ENCODE measurements at regions not wholly inside any gene's neighbourhood (a gene's known extent, or its start where the extent isn't known, plus 50 kb on each side); places are given as distances from the start of the nearest gene placed in this dataset.

- Histone ChIP-seq H3K27ac (no peak overlapping the region), H3K9me2 (ENCODE audit: insufficient read depth) (no peaks in the 10 kb centered on the region), H4K20me1 (ENCODE audit: insufficient read depth) (no peaks in the 10 kb centered on the region), H3K27me3 (replicated peaks; ENCODE audit: insufficient read depth) (no peaks in the 10 kb centered on the region), H3F3A (ENCODE audit: insufficient read depth) (no peaks in the 10 kb centered on the region), H3K4me1 (ENCODE audit: insufficient read depth) (peaks cover 6% of the 10 kb centered on the region; the same call in 1 of the 2 replicates), H3K4me2 (ENCODE audit: unreplicated experiment) (peak overlapping the region; percentile 54), H2AFZ (no peak overlapping the region), H3K79me2 (ENCODE audit: insufficient read depth) (no peaks in the 10 kb centered on the region), H3K36me3 (ENCODE audit: low read depth) (no peaks in the 10 kb centered on the region), H3K9me3 (ENCODE audit: low read depth) (no peaks in the 10 kb centered on the region), H3K4me3 (no peak overlapping the region), H3K9ac (no peak overlapping the region)
- DNase-seq: peak; percentile 84
- TF ChIP-seq EZH2phosphoT487 (IDR thresholded peaks at IDR 0.05; ENCODE audit: insufficient read depth, low read depth): no peak
- TF ChIP-seq EZH2 (IDR thresholded peaks at IDR 0.05; ENCODE audit: insufficient read depth, poor library complexity, severe bottlenecking): no peak
- WGBS, 2 experiments (ENCODE audit: low coverage in 1 of 2, low lambda C conversion rate in 2 of 2, missing lambda C conversion rate in 2 of 2): 9 to 11% methylated on average over 19 of the region's 19 CpGs
- in situ Hi-C loops (cut with MboI): no loop called here
Observed at GRCh38 chr5:3320317-3320875, 275.2 kb upstream of the IRX1 start.

DNA sequence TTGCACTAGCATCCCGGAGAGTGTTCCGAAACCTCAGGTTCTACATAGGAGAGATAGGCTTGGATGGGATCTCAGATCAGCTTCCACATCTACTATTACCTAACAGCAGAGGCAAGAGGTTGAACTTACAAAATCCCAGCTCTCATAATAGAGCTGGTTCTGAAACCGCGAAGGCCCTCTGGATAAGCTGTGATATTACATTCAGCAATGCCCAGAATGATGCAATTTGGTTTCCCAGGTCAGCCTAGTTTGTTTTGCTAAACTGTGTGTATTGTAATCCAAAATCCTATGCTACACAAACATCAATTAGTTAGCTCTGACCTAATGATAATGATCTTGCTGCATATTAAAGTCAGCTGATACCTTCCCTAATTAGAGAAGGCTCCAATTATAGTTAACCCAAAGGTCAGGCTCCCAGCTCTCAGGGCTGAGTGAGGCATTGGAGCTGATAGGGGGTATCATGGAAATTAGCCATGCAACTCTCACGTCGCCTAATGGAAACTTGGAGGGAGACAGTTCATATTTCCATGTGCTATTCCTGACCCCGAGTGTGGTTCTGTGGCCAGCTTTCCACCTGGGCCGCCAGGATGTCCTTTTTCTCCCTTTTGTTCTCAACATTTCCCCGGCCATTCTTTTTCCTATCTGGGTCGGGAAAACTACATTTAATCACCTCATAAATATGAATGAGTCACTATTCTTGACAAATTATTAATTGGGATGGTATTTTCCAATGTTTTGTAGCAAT is 278.4 kb upstream of the IRX1 start:
- 53 to 61% methylated on average over 10 of the region's 10 CpGs for WGBS, 2 experiments (ENCODE audit: low coverage in 1 of 2, low lambda C conversion rate in 2 of 2, missing lambda C conversion rate in 2 of 2)
- Histone ChIP-seq H3K9me3 (ENCODE audit: low read depth) (no peaks in the 10 kb centered on the region), H4K20me1 (ENCODE audit: insufficient read depth) (no peaks in the 10 kb centered on the region), H3K4me2 (ENCODE audit: unreplicated experiment) (no peak overlapping the region), H2AFZ (no peak overlapping the region), H3F3A (ENCODE audit: insufficient read depth) (no peaks in the 10 kb centered on the region), H3K27me3 (replicated peaks; ENCODE audit: insufficient read depth) (no peaks in the 10 kb centered on the region), H3K27ac (no peak overlapping the region), H3K79me2 (ENCODE audit: insufficient read depth) (no peaks in the 10 kb centered on the region), H3K36me3 (ENCODE audit: low read depth) (no peaks in the 10 kb centered on the region), H3K4me1 (ENCODE audit: insufficient read depth) (0 out of 2 replicates have a peak, but pooled peaks cover 4% of the 10 kb centered on the region), H3K9me2 (ENCODE audit: insufficient read depth) (no peaks in the 10 kb centered on the region), H3K4me3 (no peak overlapping the region), H3K9ac (no peak overlapping the region)
- TF ChIP-seq EZH2 (IDR thresholded peaks at IDR 0.05; ENCODE audit: insufficient read depth, poor library complexity, severe bottlenecking) (no peak), EZH2phosphoT487 (IDR thresholded peaks at IDR 0.05; ENCODE audit: insufficient read depth, low read depth) (no peak)
- DNase-seq: peak; percentile 40
- in situ Hi-C loops (cut with MboI): no loop called here

DNA sequence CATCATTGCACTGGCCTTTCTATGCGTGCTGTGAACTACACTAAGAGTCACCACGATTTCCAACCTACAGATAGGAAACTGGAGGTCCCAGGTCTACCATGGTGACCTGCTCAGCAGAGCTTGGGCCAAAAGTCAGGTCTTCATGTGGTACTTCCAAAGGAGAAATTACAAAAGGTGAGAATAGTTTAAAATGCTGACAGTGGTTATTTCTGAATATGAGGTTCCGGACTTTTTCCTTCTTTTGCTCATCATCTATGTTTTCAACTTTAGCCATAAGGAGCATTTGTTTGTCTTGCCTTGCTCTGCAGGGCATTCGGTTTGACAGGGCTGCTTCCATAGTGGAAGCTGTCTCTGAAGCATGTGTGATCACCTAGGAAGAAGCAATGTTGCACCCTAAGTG is 282.1 kb upstream of the IRX1 start:
- H3K36me3 ChIP-seq (ENCODE audit: low read depth): no peaks in the 10 kb centered on the region
- peaks cover 12% of the 10 kb centered on the region for H3K4me1 ChIP-seq (ENCODE audit: insufficient read depth)
- H3K27me3 ChIP-seq (replicated peaks; ENCODE audit: insufficient read depth): no peaks in the 10 kb centered on the region
- H3K79me2 ChIP-seq (ENCODE audit: insufficient read depth): no peaks in the 10 kb centered on the region
- no peak overlapping the region for H3K4me3 ChIP-seq
- no peaks in the 10 kb centered on the region for H4K20me1 ChIP-seq (ENCODE audit: insufficient read depth)
- no peak for DNase-seq
- in situ Hi-C loops (cut with MboI): no loop called here
- no peak overlapping the region for H3K9ac ChIP-seq
- no peaks in the 10 kb centered on the region for H3K9me3 ChIP-seq (ENCODE audit: low read depth)
- H3K4me2 ChIP-seq (ENCODE audit: unreplicated experiment): no peak overlapping the region
- H3K9me2 ChIP-seq (ENCODE audit: insufficient read depth): no peaks in the 10 kb centered on the region
- peaks cover 11% of the 10 kb centered on the region for H3F3A ChIP-seq (ENCODE audit: insufficient read depth)
- H3K27ac ChIP-seq: no peak overlapping the region
- no peak for TF ChIP-seq EZH2phosphoT487 (IDR thresholded peaks at IDR 0.05; ENCODE audit: insufficient read depth, low read depth)
- WGBS, 2 experiments (ENCODE audit: low coverage in 1 of 2, low lambda C conversion rate in 2 of 2, missing lambda C conversion rate in 2 of 2): 69 to 80% methylated on average over 4 of the region's 4 CpGs
- no peak overlapping the region for H2AFZ ChIP-seq

GRCh38 chr5:3312299-3312698 is 283.3 kb upstream of the IRX1 start:
- Histone ChIP-seq H3K4me2 (ENCODE audit: unreplicated experiment) (no peak overlapping the region), H3K4me1 (ENCODE audit: insufficient read depth) (peaks cover 12% of the 10 kb centered on the region), H3K9me3 (ENCODE audit: low read depth) (no peaks in the 10 kb centered on the region), H3K9me2 (ENCODE audit: insufficient read depth) (no peaks in the 10 kb centered on the region), H3K4me3 (no peak overlapping the region), H3K27me3 (replicated peaks; ENCODE audit: insufficient read depth) (no peaks in the 10 kb centered on the region), H3K79me2 (ENCODE audit: insufficient read depth) (no peaks in the 10 kb centered on the region), H2AFZ (no peak overlapping the region), H3K36me3 (ENCODE audit: low read depth) (no peaks in the 10 kb centered on the region), H3K27ac (no peak overlapping the region), H3K9ac (no peak overlapping the region), H4K20me1 (ENCODE audit: insufficient read depth) (no peaks in the 10 kb centered on the region), H3F3A (ENCODE audit: insufficient read depth) (peaks cover 11% of the 10 kb centered on the region)
- WGBS, 2 experiments (ENCODE audit: low coverage in 1 of 2, low lambda C conversion rate in 2 of 2, missing lambda C conversion rate in 2 of 2): 47 to 66% methylated on average over 6 of the region's 6 CpGs
- in situ Hi-C loops (cut with MboI): no loop called here
- TF ChIP-seq EZH2 (IDR thresholded peaks at IDR 0.05; ENCODE audit: insufficient read depth, poor library complexity, severe bottlenecking): no peak
- no peak for TF ChIP-seq EZH2phosphoT487 (IDR thresholded peaks at IDR 0.05; ENCODE audit: insufficient read depth, low read depth)
- DNase-seq: no peak

Measured in GM23248 (cell line).